Esophagus muscularis mucosa (tissue), 4 donors: ENCODE measurements at regions not wholly inside any gene's neighbourhood (a gene's known extent, or its start where the extent isn't known, plus 50 kb on each side); places are given as distances from the start of the nearest gene placed in this dataset.

Experiments used
- DNase-seq: peaks from one replicate; pipeline ENCODE4 v3.0.0-alpha.2; 2017; ENCODE audit errors: extremely low spot score
- H3K27ac ChIP-seq, 4 donors: fragments of 200-600 bp; sonication (generic); replicated peaks in 1 of 4; 1 replicate in 3 of 4; 2 replicates in 1 of 4; pipeline ENCODE4 v1.5.1; 2016 to 2019; ENCODE audit warnings: mild to moderate bottlenecking in 1 of 4
- H3K27me3 ChIP-seq, 4 donors: fragments of 200-600 bp; sonication (generic); one replicate each; pipeline versions ENCODE4 v1.5.1 to v1.6.0; 2016 to 2019
- H3K36me3 ChIP-seq, 4 donors: fragments of 200-600 bp; sonication (generic); one replicate each; pipeline ENCODE4 v1.5.1; 2016 to 2019
- H3K4me1 ChIP-seq, 4 donors: fragments of 200-600 bp; sonication (generic); one replicate each; pipeline ENCODE4 v1.5.1; 2016 to 2019
- H3K4me3 ChIP-seq, 4 donors: fragments of 200-600 bp; sonication (generic); 1 replicate in 2 of 4; 2 replicates in 2 of 4; pipeline ENCODE4 v1.5.1; 2016 to 2019; ENCODE audit warnings: mild to moderate bottlenecking in 4 of 4, moderate library complexity in 1 of 4
- H3K9me3 ChIP-seq, 4 donors: fragments of 200-600 bp; sonication (generic); 1 replicate in 3 of 4; 2 replicates in 1 of 4; pipeline ENCODE4 v1.5.1; 2016 to 2019
- CTCF ChIP-seq, 3 experiments: fragments of 200-600 bp in 2 of 3; fragments of 450-650 bp in 1 of 3; sonication (generic) in 2 of 3; IDR thresholded peaks; one replicate each; pipeline ENCODE4 v1.5.1; 2017 to 2019; ENCODE audit warnings: antibody characterized with exemption in 3 of 3, mild to moderate bottlenecking in 2 of 3, moderate library complexity in 1 of 3
- EP300 ChIP-seq: sonication (generic); formaldehyde crosslinking; IDR thresholded peaks from one replicate; pipeline ENCODE4 v1.6.1; 2017; ENCODE audit warnings: antibody characterized with exemption
- POLR2A ChIP-seq: fragments of 450-650 bp; IDR thresholded peaks from one replicate; pipeline ENCODE4 v1.6.1; 2017; ENCODE audit warnings: antibody characterized with exemption, moderate library complexity, mild to moderate bottlenecking, low read depth
- POLR2AphosphoS5 ChIP-seq, 2 donors: sonication (generic); formaldehyde crosslinking; IDR thresholded peaks; one replicate each; pipeline ENCODE4 v1.6.1; 2017; ENCODE audit warnings: antibody characterized with exemption in 2 of 2
- WGBS: methylation state at CpG from one replicate; pipeline ENCODE4 v1.1.5; 2018; 5-methylcytosine and 5-hydroxymethylcytosine counted together
- intact Hi-C: fragments of 100-400 bp; cut with DNase I; formaldehyde crosslinking; loops from one replicate; pipeline ENCODE4 v1.15.1; 2023

GRCh38 chr7:80387634-80388193, 124.2 kb downstream of the GNAT3 start:
- TF ChIP-seq EP300 (no peak), POLR2AphosphoS5 (IDR thresholded peaks at IDR 0.05) (no peak), CTCF (IDR thresholded peaks at IDR 0.05) (no peak)
- no peaks in the 10 kb centered on the region for H3K36me3 ChIP-seq
- WGBS, result 56% methylated on average over 4 of the region's 4 CpGs
- intact Hi-C loops, result loop anchor here (10.0 kb wide), 1 partner anchor 183 kb away; no protein-coding TSS in a partner anchor
- H3K27ac ChIP-seq, result no peak overlapping the region
- H3K27me3 ChIP-seq, result no peaks in the 10 kb centered on the region
- H3K4me1 ChIP-seq, result peaks cover 0 to 25% (median 18%) of the 10 kb centered on the region in 4 donors
- no peaks in the 10 kb centered on the region for H3K9me3 ChIP-seq
- H3K4me3 ChIP-seq, result no peak overlapping the region
- no peak for DNase-seq

GRCh38 chr7:80386686-80387085, 125.2 kb downstream of the GNAT3 start:
- intact Hi-C loops, result loop anchor here (10.0 kb wide), 1 partner anchor 182 kb away; no protein-coding TSS in a partner anchor
- Histone ChIP-seq H3K36me3 (no peaks in the 10 kb centered on the region), H3K27ac (no peak overlapping the region), H3K4me3 (no peak overlapping the region), H3K27me3 (no peaks in the 10 kb centered on the region), H3K9me3 (no peaks in the 10 kb centered on the region), H3K4me1 (peaks cover 0 to 25% (median 18%) of the 10 kb centered on the region in 4 donors)
- no peak for TF ChIP-seq EP300
- no peak for TF ChIP-seq POLR2A
- no peak for TF ChIP-seq POLR2AphosphoS5 (IDR thresholded peaks at IDR 0.05)
- no peak for TF ChIP-seq CTCF (IDR thresholded peaks at IDR 0.05)
- no peak for DNase-seq
- 86% methylated on average over 3 of the region's 3 CpGs for WGBS

- Histone ChIP-seq H3K4me1 (peaks cover 0 to 34% (median 22%) of the 10 kb centered on the region in 4 donors), H3K36me3 (no peaks in the 10 kb centered on the region), H3K4me3 (no peak overlapping the region), H3K27me3 (no peaks in the 10 kb centered on the region), H3K9me3 (no peaks in the 10 kb centered on the region), H3K27ac (peak overlapping the region in 2 of 4 donors; percentile 0 to 7)
- TF ChIP-seq EP300 (no peak), CTCF (IDR thresholded peaks at IDR 0.05) (no peak), POLR2AphosphoS5 (IDR thresholded peaks at IDR 0.05) (no peak), POLR2A (no peak)
- intact Hi-C loops, result loop anchor here (10.0 kb wide), 1 partner anchor 181 kb away; no protein-coding TSS in a partner anchor
- no peak for DNase-seq
Observed at GRCh38 chr7:80385508-80385907, 126.4 kb downstream of the GNAT3 start.

- no peak overlapping the region for H3K4me3 ChIP-seq
- peaks cover 12 to 48% (median 34%) of the 10 kb centered on the region in 4 donors for H3K4me1 ChIP-seq
- H3K27ac ChIP-seq, result no peak overlapping the region
- DNase-seq, result no peak
- 76% methylated on average over 1 of the region's 1 CpG for WGBS
- H3K27me3 ChIP-seq, result no peaks in the 10 kb centered on the region
- intact Hi-C loops, result loop anchor here (10.0 kb wide), 1 partner anchor 176 kb away; no protein-coding TSS in a partner anchor
- no peaks in the 10 kb centered on the region for H3K36me3 ChIP-seq
- H3K9me3 ChIP-seq, result no peaks in the 10 kb centered on the region
- TF ChIP-seq CTCF (IDR thresholded peaks at IDR 0.05), result no peak
- TF ChIP-seq EP300, result no peak
- TF ChIP-seq POLR2AphosphoS5 (IDR thresholded peaks at IDR 0.05), result no peak
- TF ChIP-seq POLR2A, result no peak
Observed at GRCh38 chr7:80380957-80381356, 130.9 kb downstream of the GNAT3 start.
